Esophagus squamous epithelium (tissue), 5 donors: ENCODE measurements at regions not wholly inside any gene's neighbourhood (a gene's known extent, or its start where the extent isn't known, plus 50 kb on each side); places are given as distances from the start of the nearest gene placed in this dataset.

Source experiments
- DNase-seq: peaks from one replicate; lab custom pipeline; 2025; lab: John Stamatoyannopoulos, UW
- H3K27ac ChIP-seq, 4 donors: fragments of 200-600 bp; sonication (generic); one replicate each; pipeline ENCODE4 v1.5.1; 2016 to 2019; ENCODE audit warnings: mild to moderate bottlenecking in 1 of 4
- H3K27me3 ChIP-seq, 4 donors: fragments of 200-600 bp; sonication (generic); 1 replicate in 3 of 4; 2 replicates in 1 of 4; pipeline versions ENCODE4 v1.5.1 to v1.6.0; 2017 to 2021; ENCODE audit warnings: antibody characterized with exemption in 1 of 4
- H3K36me3 ChIP-seq, 3 donors: fragments of 200-600 bp; sonication (generic); one replicate each; pipeline ENCODE4 v1.5.1; 2016 to 2019
- H3K4me1 ChIP-seq, 3 donors: fragments of 200-600 bp; sonication (generic); one replicate each; pipeline ENCODE4 v1.5.1; 2017 to 2019
- H3K4me3 ChIP-seq, 4 donors: fragments of 200-600 bp; sonication (generic); 1 replicate in 3 of 4; 2 replicates in 1 of 4; pipeline ENCODE4 v1.5.1; 2016 to 2019; ENCODE audit warnings: mild to moderate bottlenecking in 2 of 4, moderate library complexity in 1 of 4
- H3K9me3 ChIP-seq, 3 donors: fragments of 200-600 bp; sonication (generic); one replicate each; pipeline ENCODE4 v1.5.1; 2016 to 2019
- CTCF ChIP-seq, 6 experiments: fragments of 450-650 bp in 4 of 6; fragments of 200-600 bp in 2 of 6; sonication (generic) in 2 of 6; IDR thresholded peaks; one replicate each; pipeline ENCODE4 v1.5.1; 2016 to 2019; ENCODE audit warnings: antibody characterized with exemption in 6 of 6, mild to moderate bottlenecking in 4 of 6, moderate library complexity in 4 of 6
- POLR2A ChIP-seq, 4 donors: fragments of 450-650 bp; IDR thresholded peaks; one replicate each; pipeline ENCODE4 v1.6.1; 2017; ENCODE audit warnings: antibody characterized with exemption in 4 of 4, mild to moderate bottlenecking in 4 of 4, moderate library complexity in 3 of 4
- WGBS, 2 donors: methylation state at CpG; one replicate each; pipeline ENCODE4 v1.1.5; 2018; 5-methylcytosine and 5-hydroxymethylcytosine counted together
- intact Hi-C: fragments of 100-400 bp; cut with DNase I; formaldehyde crosslinking; loops from one replicate; pipeline ENCODE4 v1.15.0; 2022
- donor health status: DM: yes; HTN: yes; CAD: no.

GRCh38 chr18:8484951-8485350 is 124.3 kb upstream of the RAB12 start:
- H3K36me3 ChIP-seq = no peaks in the 10 kb centered on the region
- no peak overlapping the region for H3K4me3 ChIP-seq
- no peak for DNase-seq
- H3K4me1 ChIP-seq = no peaks in the 10 kb centered on the region
- intact Hi-C loops = no loop called here
- H3K9me3 ChIP-seq = no peaks in the 10 kb centered on the region
- no peak for TF ChIP-seq POLR2A (IDR thresholded peaks at IDR 0.05)
- TF ChIP-seq CTCF (IDR thresholded peaks at IDR 0.05) = no peak
- H3K27me3 ChIP-seq = no peaks in the 10 kb centered on the region
- WGBS, 2 donors = 83 to 84% methylated on average over 5 to 8 of the region's 9 CpGs
- no peak overlapping the region for H3K27ac ChIP-seq

- Histone ChIP-seq H3K27ac (no peak overlapping the region), H3K9me3 (no peaks in the 10 kb centered on the region), H3K4me1 (no peaks in the 10 kb centered on the region), H3K4me3 (no peak overlapping the region), H3K27me3 (peaks cover 0 to 5% (median 0%) of the 10 kb centered on the region in 4 donors), H3K36me3 (no peaks in the 10 kb centered on the region)
- 67 to 75% methylated on average over 5 of the region's 5 CpGs for WGBS, 2 donors
- intact Hi-C loops = no loop called here
- DNase-seq = no peak
- TF ChIP-seq CTCF (IDR thresholded peaks at IDR 0.05) (no peak), POLR2A (IDR thresholded peaks at IDR 0.05) (no peak)
Measured at GRCh38 chr18:8489761-8490160, 119.5 kb upstream of the RAB12 start.

GRCh38 chr18:8491516-8491915 is 117.7 kb upstream of the RAB12 start:
- Histone ChIP-seq H3K9me3 (no peaks in the 10 kb centered on the region), H3K4me3 (no peak overlapping the region), H3K27ac (no peak overlapping the region), H3K27me3 (peaks cover 0 to 5% (median 0%) of the 10 kb centered on the region in 4 donors), H3K36me3 (no peaks in the 10 kb centered on the region), H3K4me1 (no peaks in the 10 kb centered on the region)
- TF ChIP-seq CTCF (IDR thresholded peaks at IDR 0.05) (no peak), POLR2A (IDR thresholded peaks at IDR 0.05) (no peak)
- 68 to 95% methylated on average over 4 of the region's 4 CpGs for WGBS, 2 donors
- DNase-seq = no peak
- intact Hi-C loops = no loop called here

GRCh38 chr18:8493141-8493540 is 116.1 kb upstream of the RAB12 start:
- Histone ChIP-seq H3K27ac (no peak overlapping the region), H3K4me1 (no peaks in the 10 kb centered on the region), H3K4me3 (no peak overlapping the region), H3K36me3 (no peaks in the 10 kb centered on the region), H3K27me3 (peaks cover 0 to 5% (median 0%) of the 10 kb centered on the region in 4 donors), H3K9me3 (no peaks in the 10 kb centered on the region)
- 78% methylated on average over 4 of the region's 4 CpGs; no CpG with 5 or more reads in 1 of the 2 donors for WGBS, 2 donors
- intact Hi-C loops = no loop called here
- no peak for DNase-seq
- TF ChIP-seq POLR2A (IDR thresholded peaks at IDR 0.05) (no peak), CTCF (IDR thresholded peaks at IDR 0.05) (no peak)

GRCh38 chr18:8496186-8496585 is 113.1 kb upstream of the RAB12 start:
- intact Hi-C loops = no loop called here
- Histone ChIP-seq H3K27ac (no peak overlapping the region), H3K27me3 (peaks cover 0 to 5% (median 0%) of the 10 kb centered on the region in 4 donors), H3K4me3 (no peak overlapping the region), H3K9me3 (no peaks in the 10 kb centered on the region), H3K36me3 (no peaks in the 10 kb centered on the region), H3K4me1 (peaks cover 0 to 5% (median 3%) of the 10 kb centered on the region in 3 donors)
- DNase-seq = no peak
- TF ChIP-seq POLR2A (IDR thresholded peaks at IDR 0.05) (no peak), CTCF (IDR thresholded peaks at IDR 0.05) (no peak)
- 34 to 51% methylated on average over 3 to 5 of the region's 9 CpGs for WGBS, 2 donors
